Lung (tissue), 11 donors: ENCODE measurements at regions not wholly inside any gene's neighbourhood (a gene's known extent, or its start where the extent isn't known, plus 50 kb on each side); places are given as distances from the start of the nearest gene placed in this dataset.

Source experiments
- ATAC-seq: fragments of 200-7000 bp; cut with Tn5 transposase; one replicate; pipeline ENCODE4 v1.9.1; 2020; ENCODE audit warnings: moderate number of reproducible peaks; ENCODE audit not compliant: insufficient read depth, low FRiP score
- DNase-seq, 3 donors: peaks; one replicate each; pipeline ENCODE4 v3.0.0-alpha.2; 2013 to 2017
- H3K27ac ChIP-seq, 2 donors: one replicate each; pipeline ENCODE4 v1.5.1; 2013; ENCODE audit warnings: mild to moderate bottlenecking in 2 of 2, moderate library complexity in 2 of 2, control low read depth in 1 of 2, inconsistent platforms in 1 of 2, low read depth in 1 of 2, low read length in 1 of 2
- H3K27me3 ChIP-seq, 3 donors: one replicate each; pipeline ENCODE4 v1.5.1; 2013; ENCODE audit warnings: low read length in 2 of 3; ENCODE audit not compliant: control insufficient read depth in 3 of 3, insufficient read depth in 3 of 3
- H3K36me3 ChIP-seq, 4 donors: one replicate each; pipeline ENCODE4 v1.5.1; 2013; ENCODE audit warnings: low read length in 4 of 4, mild to moderate bottlenecking in 1 of 4, moderate library complexity in 1 of 4; ENCODE audit not compliant: control insufficient read depth in 4 of 4, insufficient read depth in 4 of 4
- H3K4me1 ChIP-seq, 5 donors: one replicate each; pipeline ENCODE4 v1.5.1; 2013; ENCODE audit warnings: low read length in 5 of 5, mild to moderate bottlenecking in 2 of 5, moderate library complexity in 1 of 5; ENCODE audit not compliant: control insufficient read depth in 5 of 5, insufficient read depth in 5 of 5
- H3K4me3 ChIP-seq: one replicate; pipeline ENCODE4 v1.5.1; 2013; ENCODE audit warnings: mild to moderate bottlenecking, control low read depth, moderate library complexity
- H3K9ac ChIP-seq, 2 donors: one replicate each; pipeline ENCODE4 v1.5.1; 2013; ENCODE audit warnings: low read length in 2 of 2, control low read depth in 1 of 2; ENCODE audit not compliant: insufficient read depth in 1 of 2
- H3K9me3 ChIP-seq, 4 donors: one replicate each; pipeline ENCODE4 v1.5.1; 2013; ENCODE audit warnings: low read length in 3 of 4, mild to moderate bottlenecking in 1 of 4, moderate library complexity in 1 of 4; ENCODE audit not compliant: control insufficient read depth in 4 of 4, insufficient read depth in 3 of 4
- CTCF ChIP-seq: IDR thresholded peaks from 2 replicates; pipeline ENCODE4 v1.5.1; 2012; ENCODE audit warnings: mild to moderate bottlenecking; ENCODE audit errors: control extremely low read depth, extremely low read depth
- WGBS, 2 donors: extraction: QIAGEN DNeasy Blood & Tissue Kit; methylation state at CpG; one replicate each; pipeline ENCODE4 v1.1.7; 2013; 5-methylcytosine and 5-hydroxymethylcytosine counted together
- donor health status: control.
- donor health status: control.
- donor health status: Bipolar disorder and iron deficiency.
- donor health status: healthy.
- donor health status: DM: yes; HTN: yes; CAD: no.

- TF ChIP-seq CTCF = no peak
- DNase-seq (no peak), ATAC-seq (no peak)
- 79 to 85% methylated on average over 4 of the region's 4 CpGs for WGBS, 2 donors
- Histone ChIP-seq H3K36me3 (no peaks in the 10 kb centered on the region), H3K4me1 (peaks cover 0 to 6% (median 0%) of the 10 kb centered on the region in 5 donors), H3K9me3 (no peaks in the 10 kb centered on the region), H3K27ac (no peak overlapping the region), H3K4me3 (no peak overlapping the region), H3K27me3 (no peaks in the 10 kb centered on the region), H3K9ac (no peak overlapping the region)
Observed at GRCh38 chr4:110815950-110816349, 193.1 kb upstream of the PITX2 start.

DNA sequence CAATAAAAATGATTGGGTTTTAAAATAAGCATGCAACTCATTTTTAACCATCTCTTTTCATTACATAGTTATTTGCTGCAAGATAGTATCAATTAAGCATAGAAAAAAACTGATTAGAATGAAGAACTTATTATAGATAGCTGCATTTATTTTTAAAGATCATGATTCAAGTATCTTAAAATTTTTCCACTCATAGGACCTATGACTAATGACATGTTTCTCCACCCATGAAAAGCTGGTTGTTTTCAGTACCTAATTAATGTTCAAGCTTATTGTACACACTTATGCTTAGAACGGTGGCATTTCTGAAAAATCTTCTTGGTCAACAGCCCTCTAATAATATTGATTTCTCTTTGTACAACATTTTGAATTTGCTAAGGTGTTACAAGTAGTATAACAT, 193.5 kb upstream of the PITX2 start:
- Histone ChIP-seq H3K4me1 (peaks cover 0 to 6% (median 0%) of the 10 kb centered on the region in 5 donors), H3K9me3 (no peaks in the 10 kb centered on the region), H3K27me3 (no peaks in the 10 kb centered on the region), H3K9ac (no peak overlapping the region), H3K36me3 (no peaks in the 10 kb centered on the region), H3K27ac (no peak overlapping the region), H3K4me3 (no peak overlapping the region)
- ATAC-seq = no peak
- DNase-seq = no peak
- no peak for TF ChIP-seq CTCF
- 48 to 65% methylated on average over 1 of the region's 1 CpG for WGBS, 2 donors

GRCh38 chr4:110821186-110821585, 198.3 kb upstream of the PITX2 start:
- no peak for DNase-seq
- H3K4me3 ChIP-seq = no peak overlapping the region
- TF ChIP-seq CTCF = no peak
- no peaks in the 10 kb centered on the region for H3K27me3 ChIP-seq
- no peaks in the 10 kb centered on the region for H3K36me3 ChIP-seq
- no peaks in the 10 kb centered on the region for H3K9me3 ChIP-seq
- no peak overlapping the region for H3K27ac ChIP-seq
- WGBS, 2 donors = 64 to 65% methylated on average over 4 of the region's 4 CpGs
- peaks cover 0 to 6% (median 0%) of the 10 kb centered on the region in 5 donors for H3K4me1 ChIP-seq
- no peak overlapping the region for H3K9ac ChIP-seq
- no peak for ATAC-seq

DNA sequence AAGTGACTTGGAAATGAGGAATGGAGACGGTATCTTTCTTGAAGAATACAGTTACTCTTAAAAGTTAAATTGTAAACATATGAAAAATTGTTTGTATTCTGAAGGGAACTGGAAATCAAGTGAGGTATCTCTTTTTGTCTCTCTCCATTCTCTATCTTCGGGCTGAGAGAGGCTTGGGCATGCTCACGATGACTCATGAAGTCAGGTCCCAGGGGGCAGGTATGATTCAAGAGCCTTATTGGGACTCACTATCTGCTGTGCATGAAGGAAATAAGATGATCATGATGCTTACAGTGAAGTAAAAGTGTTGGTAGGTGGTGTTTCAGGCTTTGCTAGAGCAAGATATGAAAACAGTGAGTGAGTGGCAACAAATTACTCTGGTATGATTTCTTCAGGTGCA, 200.4 kb upstream of the PITX2 start:
- no peaks in the 10 kb centered on the region for H3K9me3 ChIP-seq
- H3K4me3 ChIP-seq = no peak overlapping the region
- H3K36me3 ChIP-seq = no peaks in the 10 kb centered on the region
- no peak overlapping the region for H3K9ac ChIP-seq
- ATAC-seq (no peak), DNase-seq (no peak)
- no peak for TF ChIP-seq CTCF
- H3K27me3 ChIP-seq = no peaks in the 10 kb centered on the region
- H3K4me1 ChIP-seq = no peaks in the 10 kb centered on the region
- H3K27ac ChIP-seq = no peak overlapping the region
- WGBS, 2 donors = 85 to 92% methylated on average over 3 of the region's 3 CpGs
